ENCODE measurements at regions not wholly inside any gene's neighbourhood (a gene's known extent, or its start where the extent isn't known, plus 50 kb on each side); places are given as distances from the start of the nearest gene placed in this dataset.

DNA sequence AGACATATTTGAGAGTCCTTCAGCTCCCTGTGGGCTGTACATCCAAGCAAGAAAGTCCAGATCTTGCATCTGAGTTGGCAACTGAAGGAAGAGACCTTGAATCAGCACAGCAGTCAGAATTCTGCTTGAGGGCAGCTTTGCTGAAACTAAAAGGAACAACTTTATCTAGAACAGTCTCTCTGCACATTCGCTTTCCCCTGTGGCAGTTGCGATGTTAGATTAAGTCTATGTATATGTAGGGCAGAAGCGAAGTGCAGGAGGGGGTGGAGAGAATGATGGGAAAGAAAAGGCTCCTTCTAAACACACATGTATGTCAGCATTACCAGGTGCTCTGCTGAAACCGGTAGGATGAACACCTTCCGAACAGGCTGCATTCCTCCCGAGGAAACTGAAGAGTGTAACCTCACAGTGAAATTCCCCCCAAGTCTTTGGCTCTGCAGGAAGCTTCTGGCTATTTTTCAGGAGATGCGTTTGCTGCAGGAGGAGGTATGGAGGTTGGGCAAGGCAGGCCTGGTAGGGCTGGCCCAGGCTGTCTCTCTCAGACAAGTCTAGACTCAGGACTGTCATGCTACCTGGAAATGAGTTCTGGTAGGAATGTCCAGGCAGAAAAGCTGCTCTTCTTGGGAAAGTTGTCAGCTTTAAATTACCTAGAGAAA is 70.0 kb upstream of the ATL2 start:
- no peak for DNase-seq

DNA sequence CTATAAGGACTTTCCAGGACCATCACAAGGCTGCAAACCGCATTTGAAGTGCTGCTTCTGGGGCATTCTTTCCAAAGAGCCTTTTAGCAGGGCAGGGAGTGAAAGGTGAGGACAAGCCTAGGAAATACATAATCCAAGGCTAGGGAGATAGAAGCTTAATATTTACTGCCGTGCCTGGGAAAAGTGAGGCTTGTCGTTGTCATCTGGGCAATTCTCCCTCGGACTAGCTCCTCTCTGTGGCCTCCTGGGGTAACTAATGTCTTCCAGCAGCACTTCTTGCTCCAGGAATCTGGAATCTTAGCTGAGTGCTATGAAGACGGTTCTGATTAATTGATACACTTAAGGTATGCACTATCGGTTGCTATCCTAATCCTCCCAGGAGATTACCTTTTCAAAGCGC is 69.3 kb upstream of the ATL2 start:
- no peak for DNase-seq

DNA sequence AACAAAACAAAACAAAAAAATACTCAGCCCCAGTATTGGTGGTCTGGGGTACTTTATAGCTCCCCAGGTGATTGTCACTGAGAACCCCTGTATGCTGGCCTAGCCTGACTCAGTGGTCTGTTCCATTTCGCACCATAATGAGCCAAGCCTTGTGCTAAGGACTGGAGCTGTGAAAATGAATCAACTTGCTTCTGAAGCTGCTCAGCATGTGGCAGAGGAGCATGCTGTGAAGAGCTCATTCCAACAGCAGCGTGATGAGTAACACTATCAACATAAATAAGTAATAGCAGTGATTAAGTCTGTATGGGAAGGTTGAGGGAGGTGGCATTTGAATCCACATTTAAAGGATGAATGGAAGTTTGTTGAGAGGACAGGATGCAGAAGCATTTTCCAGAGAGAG is 67.2 kb upstream of the ATL2 start:
- no peak for DNase-seq

DNA sequence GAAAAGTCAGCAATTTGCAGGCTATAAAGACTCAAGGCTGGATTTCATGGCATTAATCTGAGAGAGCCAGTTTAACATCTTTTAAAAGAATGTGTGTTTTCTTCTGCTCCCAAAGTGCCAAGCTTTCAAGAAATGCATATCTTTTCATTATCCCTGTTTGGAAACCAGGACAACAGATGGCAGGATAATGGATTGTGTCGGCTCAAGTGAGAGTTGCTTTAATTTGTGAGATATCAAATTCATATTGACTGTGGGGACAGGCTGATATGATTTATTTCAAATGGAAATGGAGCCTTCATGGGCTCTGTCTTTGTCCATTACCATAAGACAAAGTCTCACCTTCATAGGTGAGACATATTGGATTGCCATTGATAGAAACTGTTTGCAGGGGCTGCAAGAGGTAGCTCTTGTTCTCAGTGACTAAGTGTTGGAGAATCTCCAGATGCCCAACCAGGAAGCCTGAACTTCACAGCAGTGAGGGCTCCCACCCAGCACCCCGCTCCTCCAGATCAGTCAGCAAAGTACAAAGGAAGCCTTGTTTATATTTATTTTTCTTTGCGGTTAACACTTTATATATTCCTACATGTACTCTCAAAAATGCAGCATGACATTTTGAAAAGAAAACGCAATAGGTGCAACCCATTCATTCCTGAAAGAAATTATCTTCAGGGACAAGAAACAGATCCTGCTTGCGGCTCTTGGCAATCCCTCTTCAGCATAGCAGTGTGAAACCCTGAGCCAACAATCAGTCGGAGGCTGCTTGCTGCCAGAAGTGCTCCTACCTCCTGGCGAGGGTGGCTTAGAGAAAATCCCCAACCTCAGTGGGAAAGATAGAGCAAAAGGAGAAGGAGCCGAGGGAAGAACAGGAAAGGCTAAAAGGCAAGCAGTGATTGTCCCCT is 65.8 kb upstream of the ATL2 start:
- DNase-seq, result no peak

- DNase-seq, result no peak
Measured at GRCh38 chr2:38441346-38441745, 64.3 kb upstream of the ATL2 start.

- DNase-seq, result no peak
Measured at GRCh38 chr2:38440655-38441054, 63.6 kb upstream of the ATL2 start.

DNA sequence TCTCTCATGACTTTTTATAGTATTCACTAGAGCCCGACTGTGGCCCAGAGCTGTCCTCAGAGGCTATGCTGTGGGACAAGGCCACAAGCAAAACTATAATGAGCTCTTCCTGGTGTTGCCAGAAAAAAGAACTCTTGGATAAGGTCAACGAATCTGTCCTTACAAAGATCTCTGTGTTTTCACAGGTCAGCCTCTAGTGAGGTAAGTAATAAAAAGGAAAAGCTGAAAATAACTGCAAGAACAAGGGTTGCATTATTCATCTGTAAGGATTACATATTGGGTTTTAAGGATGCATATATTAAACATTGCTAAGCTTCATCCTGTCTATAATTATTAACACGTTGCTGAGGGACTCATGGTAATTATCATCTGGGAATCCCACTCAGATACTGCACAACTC is 62.8 kb upstream of the ATL2 start:
- DNase-seq, result no peak

- DNase-seq, result no peak
Measured at GRCh38 chr2:38438883-38439612, 62.0 kb upstream of the ATL2 start.

DNA sequence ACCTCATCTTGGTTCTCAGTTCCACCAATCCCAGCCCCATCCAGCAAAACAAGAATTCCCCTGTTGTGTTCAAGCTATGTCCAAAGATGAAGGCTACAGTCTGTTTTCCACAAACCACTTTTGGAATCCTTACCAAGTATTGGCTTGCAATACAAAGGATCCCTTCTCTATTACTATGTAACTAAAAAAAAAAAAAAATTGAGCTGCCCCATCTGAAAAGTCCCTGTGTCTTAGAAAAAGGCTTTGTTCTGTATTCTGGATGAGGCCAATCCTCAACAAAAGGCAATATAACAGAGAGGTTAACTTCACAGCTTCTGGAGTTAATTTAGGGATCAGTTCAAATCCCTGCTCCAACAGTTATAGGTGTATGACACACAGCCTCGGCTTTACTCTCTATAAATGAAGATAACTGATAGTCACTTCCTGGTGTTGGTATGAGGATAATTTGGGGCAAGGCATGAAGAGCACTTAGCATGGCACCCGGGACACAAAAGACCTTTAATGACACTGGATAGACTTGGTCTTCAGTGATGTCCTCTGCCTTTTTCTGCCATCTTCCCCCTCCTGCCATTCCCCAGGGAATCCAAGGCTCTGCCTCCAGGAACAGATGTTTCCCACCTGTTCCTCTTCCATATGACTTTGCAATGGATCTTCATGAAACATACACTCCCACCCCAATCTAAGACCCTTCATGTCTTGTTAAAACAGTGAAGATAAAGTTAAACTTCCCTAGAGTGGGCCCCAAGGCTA is 61.2 kb upstream of the ATL2 start:
- DNase-seq, result no peak

DNA sequence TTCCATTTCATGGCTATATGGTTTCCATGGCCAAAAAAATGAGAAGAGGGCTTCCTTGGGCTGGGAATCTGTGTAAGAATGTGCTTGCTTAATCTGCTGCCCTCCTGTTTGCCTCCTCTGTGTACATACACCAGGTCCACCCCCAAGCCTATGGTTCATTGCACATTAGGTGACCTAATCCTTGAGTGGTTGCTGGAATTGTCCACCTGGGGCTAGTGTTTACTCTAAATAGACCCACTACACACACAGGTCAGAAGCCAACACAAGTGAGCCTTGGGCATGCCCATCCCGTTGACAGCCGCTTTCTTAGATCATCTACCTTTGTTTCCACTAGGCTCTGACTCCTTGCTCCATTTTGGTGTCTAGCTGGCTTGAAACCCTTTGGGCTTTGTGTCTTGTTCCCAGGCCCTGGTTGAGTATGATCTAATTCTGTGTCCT is 59.2 kb upstream of the ATL2 start:
- DNase-seq, result no peak

DNA sequence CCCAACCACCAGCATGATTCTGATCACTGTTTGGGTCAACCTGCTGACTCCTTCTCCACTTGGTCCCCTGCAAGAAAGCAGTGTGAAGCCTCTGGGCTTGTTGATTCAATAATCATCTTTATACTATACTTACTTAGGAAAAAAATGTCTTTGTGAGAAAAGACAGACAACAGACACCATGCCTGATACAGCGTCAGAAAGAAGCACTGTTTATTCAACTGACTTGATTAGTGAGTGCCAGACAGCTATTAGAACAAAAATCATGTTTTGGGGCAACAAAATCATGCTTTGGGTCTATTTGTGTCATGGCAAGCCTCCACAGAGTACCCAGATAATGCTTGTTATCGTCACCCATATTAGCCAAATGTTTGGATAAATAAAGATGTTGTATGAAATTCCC is 58.7 kb upstream of the ATL2 start:
- DNase-seq, result no peak

GRCh38 chr2:38434595-38434994 is 57.5 kb upstream of the ATL2 start:
- no peak for DNase-seq

- DNase-seq, result no peak
Measured at GRCh38 chr2:38433607-38433975, 56.5 kb upstream of the ATL2 start.

- no peak for DNase-seq
Measured at GRCh38 chr2:38432820-38433606, 55.9 kb upstream of the ATL2 start.

GRCh38 chr2:38430597-38431207 is 53.6 kb upstream of the ATL2 start:
- no peak for DNase-seq

- no peak for DNase-seq
Measured at GRCh38 chr2:38430196-38430595, 53.1 kb upstream of the ATL2 start.

DNA sequence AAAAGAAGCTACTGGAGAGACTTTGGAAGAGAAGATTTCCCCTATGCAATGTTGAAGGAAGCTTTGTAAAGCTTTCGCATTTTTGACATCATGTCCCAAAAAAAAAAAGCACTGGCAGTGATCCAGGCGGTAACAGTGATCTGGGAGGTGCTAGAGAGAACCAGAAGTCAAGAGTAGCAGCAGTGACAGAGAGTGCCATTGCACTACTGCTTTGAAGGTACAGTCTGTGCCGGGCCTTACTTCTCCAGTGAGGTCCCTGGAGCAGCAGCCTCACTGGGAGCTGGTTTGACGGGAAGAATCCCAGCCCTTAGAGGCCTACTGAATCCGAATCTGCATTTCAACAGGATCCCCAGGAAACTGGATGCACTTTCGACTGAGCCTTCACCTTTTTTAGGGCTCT is 50.9 kb upstream of the ATL2 start:
- no peak for DNase-seq

- DNase-seq, result no peak
Measured at GRCh38 chr2:38427054-38427453, 50.0 kb upstream of the ATL2 start.

Measured in activated CD4-positive, alpha-beta T cell treated with anti-CD3 and anti-CD28 coated beads, Interleukin-2, amount 50 U/mL, for 4 hours (primary cell).